ENCODE measurements at regions not wholly inside any gene's neighbourhood (a gene's known extent, or its start where the extent isn't known, plus 50 kb on each side); places are given as distances from the start of the nearest gene placed in this dataset.

DNA sequence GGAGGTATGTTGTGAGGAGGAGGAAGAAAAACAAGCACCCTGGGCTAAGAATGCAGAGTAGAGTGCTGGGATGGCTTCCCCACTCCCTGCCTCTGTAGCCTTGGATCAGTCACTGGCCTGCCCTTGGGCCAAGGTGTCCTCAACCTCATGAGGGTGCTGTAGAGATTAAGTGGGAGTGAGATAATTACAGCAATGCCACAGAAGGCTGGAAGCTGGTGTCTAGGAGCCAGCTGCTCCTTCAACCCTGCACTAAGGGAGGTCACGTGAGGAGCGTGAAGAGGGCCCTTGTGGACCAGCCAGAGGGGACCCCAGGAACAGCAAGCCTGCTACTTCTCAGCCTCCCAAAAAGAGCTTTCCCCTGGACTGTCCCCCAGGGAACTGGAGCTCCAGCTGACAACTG is 95.2 kb downstream of the TTC32 start:
- no peaks in the 10 kb centered on the region for H3K27me3 ChIP-seq (ENCODE audit: control insufficient read depth in 3 of 3, insufficient read depth in 3 of 3, low read length in 3 of 3)
- no peaks in the 10 kb centered on the region for H3K9me3 ChIP-seq (ENCODE audit: control insufficient read depth in 2 of 2, insufficient read depth in 1 of 2, low read depth in 1 of 2, low read length in 1 of 2)
- no peak overlapping the region for H3K27ac ChIP-seq (ENCODE audit: low read depth in 1 of 3, low read length in 2 of 3)
- no peaks in the 10 kb centered on the region for H3K36me3 ChIP-seq (ENCODE audit: control insufficient read depth in 3 of 3, insufficient read depth in 2 of 3, low read depth in 1 of 3, low read length in 3 of 3)
- FAIRE-seq (no peak), DNase-seq (no peak)
- no peaks in the 10 kb centered on the region for H3K4me1 ChIP-seq (ENCODE audit: control insufficient read depth in 3 of 3, insufficient read depth in 2 of 3, low read depth in 1 of 3, low read length in 2 of 3)
- 84 to 100% (median 95%) methylated on average over 2 of the region's 2 CpGs for WGBS, 3 donors
- H3K4me3 ChIP-seq (ENCODE audit: low read depth in 1 of 3, low read length in 3 of 3): no peak overlapping the region

- FAIRE-seq: no peak
- Histone ChIP-seq H3K4me3 (ENCODE audit: low read depth in 1 of 3, low read length in 3 of 3) (no peak overlapping the region), H3K9me3 (ENCODE audit: control insufficient read depth in 2 of 2, insufficient read depth in 1 of 2, low read depth in 1 of 2, low read length in 1 of 2) (no peaks in the 10 kb centered on the region), H3K4me1 (ENCODE audit: control insufficient read depth in 3 of 3, insufficient read depth in 2 of 3, low read depth in 1 of 3, low read length in 2 of 3) (no peaks in the 10 kb centered on the region), H3K36me3 (ENCODE audit: control insufficient read depth in 3 of 3, insufficient read depth in 2 of 3, low read depth in 1 of 3, low read length in 3 of 3) (no peaks in the 10 kb centered on the region), H3K27ac (ENCODE audit: low read depth in 1 of 3, low read length in 2 of 3) (no peak overlapping the region), H3K27me3 (ENCODE audit: control insufficient read depth in 3 of 3, insufficient read depth in 3 of 3, low read length in 3 of 3) (no peaks in the 10 kb centered on the region)
- no peak for DNase-seq
- WGBS, 3 donors: 83% methylated on average over 4 of the region's 4 CpGs
Observed at GRCh38 chr2:19806131-19806530, 95.7 kb downstream of the TTC32 start.

GRCh38 chr2:19805266-19805665 is 96.5 kb downstream of the TTC32 start:
- DNase-seq (no peak), FAIRE-seq (no peak)
- Histone ChIP-seq H3K9me3 (ENCODE audit: control insufficient read depth in 2 of 2, insufficient read depth in 1 of 2, low read depth in 1 of 2, low read length in 1 of 2) (no peaks in the 10 kb centered on the region), H3K27me3 (ENCODE audit: control insufficient read depth in 3 of 3, insufficient read depth in 3 of 3, low read length in 3 of 3) (no peaks in the 10 kb centered on the region), H3K36me3 (ENCODE audit: control insufficient read depth in 3 of 3, insufficient read depth in 2 of 3, low read depth in 1 of 3, low read length in 3 of 3) (no peaks in the 10 kb centered on the region), H3K27ac (ENCODE audit: low read depth in 1 of 3, low read length in 2 of 3) (no peak overlapping the region), H3K4me3 (ENCODE audit: low read depth in 1 of 3, low read length in 3 of 3) (no peak overlapping the region), H3K4me1 (ENCODE audit: control insufficient read depth in 3 of 3, insufficient read depth in 2 of 3, low read depth in 1 of 3, low read length in 2 of 3) (no peaks in the 10 kb centered on the region)
- WGBS, 3 donors: 71 to 83% (median 75%) methylated on average over 4 of the region's 4 CpGs

- Histone ChIP-seq H3K4me1 (ENCODE audit: control insufficient read depth in 3 of 3, insufficient read depth in 2 of 3, low read depth in 1 of 3, low read length in 2 of 3) (no peaks in the 10 kb centered on the region), H3K36me3 (ENCODE audit: control insufficient read depth in 3 of 3, insufficient read depth in 2 of 3, low read depth in 1 of 3, low read length in 3 of 3) (no peaks in the 10 kb centered on the region), H3K27ac (ENCODE audit: low read depth in 1 of 3, low read length in 2 of 3) (no peak overlapping the region), H3K4me3 (ENCODE audit: low read depth in 1 of 3, low read length in 3 of 3) (no peak overlapping the region), H3K27me3 (ENCODE audit: control insufficient read depth in 3 of 3, insufficient read depth in 3 of 3, low read length in 3 of 3) (no peaks in the 10 kb centered on the region), H3K9me3 (ENCODE audit: control insufficient read depth in 2 of 2, insufficient read depth in 1 of 2, low read depth in 1 of 2, low read length in 1 of 2) (no peaks in the 10 kb centered on the region)
- DNase-seq: no peak
- no peak for FAIRE-seq
- WGBS, 3 donors: 72 to 83% (median 73%) methylated on average over 3 of the region's 3 CpGs
Observed at GRCh38 chr2:19804639-19805260, 97.0 kb downstream of the TTC32 start.

DNA sequence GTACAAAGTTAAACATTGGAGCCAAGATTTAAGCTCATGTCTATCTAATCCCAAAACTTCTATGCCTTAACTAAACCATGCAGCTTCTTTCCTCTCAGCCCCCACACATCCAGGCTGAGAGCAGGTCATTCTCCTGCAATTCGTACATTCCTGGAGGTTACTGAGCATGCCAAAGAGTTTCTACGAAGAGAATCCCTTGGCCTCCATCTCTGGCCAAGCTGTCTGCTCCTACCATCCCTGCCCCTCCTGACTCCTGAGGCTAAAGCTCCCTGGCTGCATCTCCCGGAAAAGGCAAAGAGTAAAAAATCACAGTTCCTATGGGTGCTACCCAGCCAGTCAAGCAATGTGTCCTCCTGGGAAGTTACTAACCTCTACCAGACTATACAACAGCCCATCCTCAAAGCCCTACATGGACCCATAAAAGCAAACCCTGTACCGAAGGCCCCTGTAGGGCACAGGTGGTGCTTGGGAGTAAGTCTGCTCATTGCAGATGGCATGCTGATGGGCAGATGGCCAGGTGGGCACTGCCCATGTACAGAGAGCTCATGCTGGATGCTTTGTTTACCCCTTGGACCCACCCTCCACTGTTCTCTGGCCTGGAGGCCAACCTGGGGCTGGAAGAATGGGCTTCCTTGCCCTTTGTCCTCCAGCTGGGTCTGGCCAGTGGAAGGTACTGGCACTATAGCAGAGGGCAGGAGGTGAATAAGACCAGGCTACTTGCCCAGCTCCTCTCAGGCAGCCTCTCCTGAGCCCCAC is 99.5 kb downstream of the TTC32 start:
- H3K4me1 ChIP-seq (ENCODE audit: control insufficient read depth in 3 of 3, insufficient read depth in 2 of 3, low read depth in 1 of 3, low read length in 2 of 3): no peaks in the 10 kb centered on the region
- H3K27me3 ChIP-seq (ENCODE audit: control insufficient read depth in 3 of 3, insufficient read depth in 3 of 3, low read length in 3 of 3): no peaks in the 10 kb centered on the region
- no peak for DNase-seq
- no peaks in the 10 kb centered on the region for H3K36me3 ChIP-seq (ENCODE audit: control insufficient read depth in 3 of 3, insufficient read depth in 2 of 3, low read depth in 1 of 3, low read length in 3 of 3)
- FAIRE-seq: no peak
- no peaks in the 10 kb centered on the region for H3K9me3 ChIP-seq (ENCODE audit: control insufficient read depth in 2 of 2, insufficient read depth in 1 of 2, low read depth in 1 of 2, low read length in 1 of 2)
- 81 to 85% (median 84%) methylated on average over 4 of the region's 4 CpGs for WGBS, 3 donors
- no peak overlapping the region for H3K4me3 ChIP-seq (ENCODE audit: low read depth in 1 of 3, low read length in 3 of 3)
- no peak overlapping the region for H3K27ac ChIP-seq (ENCODE audit: low read depth in 1 of 3, low read length in 2 of 3)

DNA sequence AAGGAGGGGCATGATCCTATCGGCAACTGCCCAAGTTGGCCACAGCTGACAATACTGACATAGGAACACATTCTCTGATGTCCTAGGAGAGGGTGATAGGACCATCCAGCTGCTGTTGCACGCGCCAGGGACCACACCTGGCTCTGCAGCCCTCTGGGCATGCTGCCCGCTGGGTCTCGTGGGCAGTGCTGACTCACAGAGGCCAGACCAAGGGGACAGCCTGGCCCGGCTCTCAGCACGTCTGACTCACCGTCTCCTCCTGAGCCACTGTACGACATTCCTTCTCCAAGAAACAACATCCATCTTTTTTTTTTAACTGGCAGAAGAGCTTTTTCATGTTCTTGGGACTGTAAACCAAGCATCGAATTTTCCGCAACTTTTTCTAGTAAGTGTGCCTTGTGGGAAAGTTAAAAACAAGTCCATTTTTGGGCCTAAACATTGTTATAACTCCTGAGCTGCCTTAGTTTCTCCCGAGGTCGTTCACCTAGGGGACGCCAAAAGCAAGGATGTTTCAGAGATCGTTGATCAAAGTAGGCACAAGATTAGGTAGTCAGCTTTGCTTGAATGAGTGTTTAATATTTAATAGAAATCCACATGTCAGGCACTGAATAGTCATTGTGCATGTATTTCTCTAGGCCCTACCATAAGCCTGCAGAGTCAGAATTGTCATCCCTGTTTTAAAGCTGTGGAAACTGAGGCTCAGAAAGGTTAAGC is 100.3 kb downstream of the TTC32 start:
- 75 to 79% (median 77%) methylated on average over 15 of the region's 15 CpGs for WGBS, 3 donors
- Histone ChIP-seq H3K9me3 (ENCODE audit: control insufficient read depth in 2 of 2, insufficient read depth in 1 of 2, low read depth in 1 of 2, low read length in 1 of 2) (no peaks in the 10 kb centered on the region), H3K36me3 (ENCODE audit: control insufficient read depth in 3 of 3, insufficient read depth in 2 of 3, low read depth in 1 of 3, low read length in 3 of 3) (no peaks in the 10 kb centered on the region), H3K4me3 (ENCODE audit: low read depth in 1 of 3, low read length in 3 of 3) (no peak overlapping the region), H3K27ac (ENCODE audit: low read depth in 1 of 3, low read length in 2 of 3) (no peak overlapping the region), H3K4me1 (ENCODE audit: control insufficient read depth in 3 of 3, insufficient read depth in 2 of 3, low read depth in 1 of 3, low read length in 2 of 3) (no peaks in the 10 kb centered on the region), H3K27me3 (ENCODE audit: control insufficient read depth in 3 of 3, insufficient read depth in 3 of 3, low read length in 3 of 3) (no peaks in the 10 kb centered on the region)
- FAIRE-seq (no peak), DNase-seq (no peak)

- WGBS, 3 donors: 84 to 88% (median 85%) methylated on average over 5 of the region's 5 CpGs
- DNase-seq (no peak), FAIRE-seq (no peak)
- no peaks in the 10 kb centered on the region for H3K4me1 ChIP-seq (ENCODE audit: control insufficient read depth in 3 of 3, insufficient read depth in 2 of 3, low read depth in 1 of 3, low read length in 2 of 3)
- no peaks in the 10 kb centered on the region for H3K27me3 ChIP-seq (ENCODE audit: control insufficient read depth in 3 of 3, insufficient read depth in 3 of 3, low read length in 3 of 3)
- no peak overlapping the region for H3K4me3 ChIP-seq (ENCODE audit: low read depth in 1 of 3, low read length in 3 of 3)
- no peaks in the 10 kb centered on the region for H3K9me3 ChIP-seq (ENCODE audit: control insufficient read depth in 2 of 2, insufficient read depth in 1 of 2, low read depth in 1 of 2, low read length in 1 of 2)
- H3K36me3 ChIP-seq (ENCODE audit: control insufficient read depth in 3 of 3, insufficient read depth in 2 of 3, low read depth in 1 of 3, low read length in 3 of 3): no peaks in the 10 kb centered on the region
- H3K27ac ChIP-seq (ENCODE audit: low read depth in 1 of 3, low read length in 2 of 3): no peak overlapping the region
Observed at GRCh38 chr2:19800796-19801195, 101.0 kb downstream of the TTC32 start.

GRCh38 chr2:19799881-19800780 is 101.7 kb downstream of the TTC32 start:
- Histone ChIP-seq H3K9me3 (ENCODE audit: control insufficient read depth in 2 of 2, insufficient read depth in 1 of 2, low read depth in 1 of 2, low read length in 1 of 2) (no peaks in the 10 kb centered on the region), H3K4me3 (ENCODE audit: low read depth in 1 of 3, low read length in 3 of 3) (no peak overlapping the region), H3K27ac (ENCODE audit: low read depth in 1 of 3, low read length in 2 of 3) (no peak overlapping the region), H3K4me1 (ENCODE audit: control insufficient read depth in 3 of 3, insufficient read depth in 2 of 3, low read depth in 1 of 3, low read length in 2 of 3) (no peaks in the 10 kb centered on the region), H3K36me3 (ENCODE audit: control insufficient read depth in 3 of 3, insufficient read depth in 2 of 3, low read depth in 1 of 3, low read length in 3 of 3) (no peaks in the 10 kb centered on the region), H3K27me3 (ENCODE audit: control insufficient read depth in 3 of 3, insufficient read depth in 3 of 3, low read length in 3 of 3) (peaks cover 0 to 4% (median 0%) of the 10 kb centered on the region in 3 donors)
- 65 to 74% (median 73%) methylated on average over 8 of the region's 8 CpGs for WGBS, 3 donors
- DNase-seq (no peak), FAIRE-seq (no peak)
